ENCODE measurements at regions not wholly inside any gene's neighbourhood (a gene's known extent, or its start where the extent isn't known, plus 50 kb on each side); places are given as distances from the start of the nearest gene placed in this dataset.

DNA sequence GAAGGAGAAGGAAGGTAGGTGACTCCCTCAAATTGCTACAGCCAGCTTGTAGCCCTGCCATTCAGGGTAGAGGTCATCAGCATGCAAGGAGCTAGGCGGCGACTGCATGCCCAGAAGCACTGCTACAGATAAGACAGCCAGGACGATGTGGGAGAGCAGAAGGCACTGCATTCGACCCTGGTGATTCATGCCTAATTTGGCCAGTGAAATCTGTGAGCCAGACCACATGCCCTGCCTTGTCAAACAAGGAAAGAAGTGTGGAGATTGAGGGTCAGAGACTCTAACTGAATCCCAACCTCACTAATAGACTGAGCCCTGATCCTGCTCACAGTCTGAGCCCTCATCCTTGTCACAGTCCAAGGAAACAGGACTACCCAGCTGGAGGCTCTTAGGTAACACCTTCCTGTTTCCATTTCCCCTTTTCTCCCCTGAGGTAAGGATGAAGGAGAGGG, 86.6 kb downstream of the LINGO1 start:
- TF ChIP-seq EZH2 (IDR thresholded peaks at IDR 0.05) (no peak), POLR2AphosphoS5 (IDR thresholded peaks at IDR 0.05; ENCODE audit: borderline replicate concordance, low read depth, low read length) (no peak)
